ENCODE measurements at regions not wholly inside any gene's neighbourhood (a gene's known extent, or its start where the extent isn't known, plus 50 kb on each side); places are given as distances from the start of the nearest gene placed in this dataset.

- DNase-seq = no peak
Observed at GRCh38 chr3:161796780-161797179, 300.2 kb downstream of the OTOL1 start.

- no peak for DNase-seq
Observed at GRCh38 chr3:161798016-161798415, 301.4 kb downstream of the OTOL1 start.

GRCh38 chr3:161800985-161801559 lies 304.5 kb downstream of the OTOL1 start:
- no peak for DNase-seq

GRCh38 chr3:161818106-161818505 lies 321.5 kb downstream of the OTOL1 start:
- no peak for DNase-seq

- DNase-seq = no peak
Observed at GRCh38 chr3:161821591-161821990, 325.0 kb downstream of the OTOL1 start.

- no peak for DNase-seq
Observed at GRCh38 chr3:161822291-161822690, 325.7 kb downstream of the OTOL1 start.

- no peak for DNase-seq
Observed at GRCh38 chr3:161823910-161824309, 327.3 kb downstream of the OTOL1 start.

- no peak for DNase-seq
Observed at GRCh38 chr3:161838021-161838420, 341.4 kb downstream of the OTOL1 start.

- no peak for DNase-seq
Observed at GRCh38 chr3:161848376-161848775, 351.8 kb downstream of the OTOL1 start.

GRCh38 chr3:161851941-161852566 lies 355.4 kb downstream of the OTOL1 start:
- DNase-seq = peak in 17 of 56 donors; percentile 1 to 49 (median 9)

GRCh38 chr3:161852744-161853143 lies 356.1 kb downstream of the OTOL1 start:
- no peak for DNase-seq

- DNase-seq = peak in 1 of 56 donors; percentile 1
Observed at GRCh38 chr3:161854232-161854771, 357.7 kb downstream of the OTOL1 start.

- DNase-seq = no peak
Observed at GRCh38 chr3:161859057-161859456, 362.4 kb downstream of the OTOL1 start.

GRCh38 chr3:161859865-161860450 lies 363.4 kb downstream of the OTOL1 start:
- DNase-seq = no peak

- no peak for DNase-seq
Observed at GRCh38 chr3:161863775-161864174, 367.2 kb downstream of the OTOL1 start.

- DNase-seq = no peak
Observed at GRCh38 chr3:161866176-161866575, 369.6 kb downstream of the OTOL1 start.

- DNase-seq = no peak
Observed at GRCh38 chr3:161875483-161875882, 378.9 kb downstream of the OTOL1 start.

- no peak for DNase-seq
Observed at GRCh38 chr3:161879470-161879869, 382.9 kb downstream of the OTOL1 start.

GRCh38 chr3:161884830-161885229 lies 388.2 kb downstream of the OTOL1 start:
- DNase-seq = no peak

- no peak for DNase-seq
Observed at GRCh38 chr3:161890147-161890625, 393.6 kb downstream of the OTOL1 start.

- DNase-seq = no peak
Observed at GRCh38 chr3:161893972-161894371, 397.4 kb downstream of the OTOL1 start.

GRCh38 chr3:161894657-161895056 lies 398.0 kb downstream of the OTOL1 start:
- no peak for DNase-seq

Data from nucleus accumbens (tissue), 56 donors.